Peyer's patch (tissue), 4 donors: ENCODE measurements at regions not wholly inside any gene's neighbourhood (a gene's known extent, or its start where the extent isn't known, plus 50 kb on each side); places are given as distances from the start of the nearest gene placed in this dataset.

Source experiments
- POLR2A ChIP-seq, 2 donors: fragments of 450-650 bp; IDR thresholded peaks; one replicate each; pipeline ENCODE4 v1.5.1; 2017; ENCODE audit warnings: antibody characterized with exemption in 2 of 2, mild to moderate bottlenecking in 2 of 2, moderate library complexity in 2 of 2
- TF ChIP-seq, protein P1 (sequence below), 6 experiments: fragments of 450-650 bp in 4 of 6; fragments of 200-600 bp in 2 of 6; sonication (generic) in 1 of 6; IDR thresholded peaks; one replicate each; pipeline ENCODE4 v1.5.1; 2017 to 2019; ENCODE audit warnings: antibody characterized with exemption in 6 of 6, mild to moderate bottlenecking in 3 of 6, moderate library complexity in 1 of 6

DNA sequence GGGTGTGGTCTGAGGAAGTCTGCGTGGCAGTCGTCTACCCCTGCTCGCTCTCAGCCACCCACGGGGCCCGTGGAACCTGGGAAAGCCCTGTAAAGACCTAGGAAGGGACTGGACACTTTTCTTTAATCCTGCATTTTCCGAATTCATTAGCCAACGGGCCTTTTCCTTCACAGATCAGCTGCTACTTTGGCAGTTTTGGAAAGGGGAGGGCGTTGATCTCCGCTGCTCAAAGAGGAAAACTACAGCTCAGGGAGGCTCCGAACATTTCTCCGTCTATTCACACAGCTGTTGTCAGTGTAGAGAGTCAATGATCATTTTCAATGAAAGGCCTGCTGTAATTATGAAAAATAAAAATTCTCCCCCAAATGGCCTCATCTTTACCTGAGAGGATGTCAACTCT, 450.1 kb upstream of the MKI67 start:
- TF ChIP-seq, protein P1, sequence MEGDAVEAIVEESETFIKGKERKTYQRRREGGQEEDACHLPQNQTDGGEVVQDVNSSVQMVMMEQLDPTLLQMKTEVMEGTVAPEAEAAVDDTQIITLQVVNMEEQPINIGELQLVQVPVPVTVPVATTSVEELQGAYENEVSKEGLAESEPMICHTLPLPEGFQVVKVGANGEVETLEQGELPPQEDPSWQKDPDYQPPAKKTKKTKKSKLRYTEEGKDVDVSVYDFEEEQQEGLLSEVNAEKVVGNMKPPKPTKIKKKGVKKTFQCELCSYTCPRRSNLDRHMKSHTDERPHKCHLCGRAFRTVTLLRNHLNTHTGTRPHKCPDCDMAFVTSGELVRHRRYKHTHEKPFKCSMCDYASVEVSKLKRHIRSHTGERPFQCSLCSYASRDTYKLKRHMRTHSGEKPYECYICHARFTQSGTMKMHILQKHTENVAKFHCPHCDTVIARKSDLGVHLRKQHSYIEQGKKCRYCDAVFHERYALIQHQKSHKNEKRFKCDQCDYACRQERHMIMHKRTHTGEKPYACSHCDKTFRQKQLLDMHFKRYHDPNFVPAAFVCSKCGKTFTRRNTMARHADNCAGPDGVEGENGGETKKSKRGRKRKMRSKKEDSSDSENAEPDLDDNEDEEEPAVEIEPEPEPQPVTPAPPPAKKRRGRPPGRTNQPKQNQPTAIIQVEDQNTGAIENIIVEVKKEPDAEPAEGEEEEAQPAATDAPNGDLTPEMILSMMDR (IDR thresholded peaks at IDR 0.05): no peak
- no peak for TF ChIP-seq POLR2A (IDR thresholded peaks at IDR 0.05)
